Stimulated activated effector memory CD8-positive, alpha-beta T cell treated with anti-CD3 and anti-CD28 coated beads, Interleukin-12 subunit alpha, Interleukin-12 subunit beta, amount 100 ng/mL, for 72 hours (primary cell): ENCODE measurements at regions not wholly inside any gene's neighbourhood (a gene's known extent, or its start where the extent isn't known, plus 50 kb on each side); places are given as distances from the start of the nearest gene placed in this dataset.
"Not testable (repeated sequence)": the region's sequence is repeated elsewhere in the genome, so short reads cannot be mapped to it uniquely, and the experiment has no call there.

ENCODE experiments used
- ATAC-seq: fragments of 150-1000 bp; cut with Tn5 transposase; 2 replicates; pipeline ENCODE4 v1.10.0; 2021
- DNase-seq, 2 donors: peaks; one replicate each; pipeline ENCODE4 v3.0.0; 2021 to 2022; ENCODE audit warnings: low spot score in 2 of 2
- H3K27ac Mint-ChIP-seq: one replicate; pipeline ENCODE4 v1.8.0; 2022; ENCODE audit warnings: mild to moderate bottlenecking, mixed read lengths
- H3K36me3 Mint-ChIP-seq: one replicate; pipeline ENCODE4 v1.8.0; 2022; ENCODE audit warnings: mild to moderate bottlenecking, mixed read lengths
- H3K4me1 Mint-ChIP-seq: one replicate; pipeline ENCODE4 v1.8.0; 2022; ENCODE audit warnings: mixed read lengths
- H3K4me3 Mint-ChIP-seq: one replicate; pipeline ENCODE4 v1.8.0; 2022; ENCODE audit warnings: mild to moderate bottlenecking, mixed read lengths
- H3K9me3 Mint-ChIP-seq: one replicate; pipeline ENCODE4 v1.8.0; 2022; ENCODE audit warnings: mixed read lengths

DNA sequence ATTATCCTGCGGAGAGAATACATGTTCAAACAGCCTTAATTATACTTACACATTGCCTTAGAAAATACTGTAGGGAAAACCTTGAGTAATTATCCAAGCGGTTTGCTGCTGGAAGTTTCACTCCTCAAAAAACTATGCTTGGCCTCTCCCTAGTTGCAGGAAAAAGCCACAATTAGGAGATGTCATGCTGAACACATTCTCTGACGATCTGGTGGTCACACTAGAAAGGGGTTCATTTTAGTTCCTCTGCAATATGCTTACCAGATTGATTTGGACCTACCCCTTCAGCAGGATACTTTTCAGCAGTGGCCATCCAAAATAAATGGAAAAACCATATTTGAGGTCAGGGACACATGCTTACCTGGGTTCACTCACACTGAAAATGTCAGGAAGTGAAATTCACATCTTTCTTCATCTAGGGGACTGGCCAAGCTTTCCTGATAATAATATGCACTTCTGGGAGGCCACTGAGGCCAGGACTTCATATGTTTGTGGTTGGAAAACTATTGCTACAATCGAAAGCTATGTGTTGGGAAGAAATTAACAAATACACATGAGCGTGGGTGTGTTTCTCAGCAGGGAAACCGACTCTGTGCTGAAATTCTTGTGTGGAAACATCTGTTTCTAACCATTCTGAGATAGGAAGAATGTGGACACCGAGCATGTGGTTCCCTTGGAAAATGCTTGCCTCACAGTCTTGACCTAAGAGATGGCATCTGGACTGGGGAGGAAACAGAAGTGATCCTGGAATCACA, 68.8 kb downstream of the ATXN3L start:
- peaks cover 28% of the 10 kb centered on the region for H3K4me1 Mint-ChIP-seq
- H3K9me3 Mint-ChIP-seq, result peaks cover 2% of the 10 kb centered on the region
- DNase-seq, result no peak
- no peak overlapping the region for H3K4me3 Mint-ChIP-seq
- no peak overlapping the region for H3K27ac Mint-ChIP-seq
- ATAC-seq, result no peak
- no peaks in the 10 kb centered on the region for H3K36me3 Mint-ChIP-seq

DNA sequence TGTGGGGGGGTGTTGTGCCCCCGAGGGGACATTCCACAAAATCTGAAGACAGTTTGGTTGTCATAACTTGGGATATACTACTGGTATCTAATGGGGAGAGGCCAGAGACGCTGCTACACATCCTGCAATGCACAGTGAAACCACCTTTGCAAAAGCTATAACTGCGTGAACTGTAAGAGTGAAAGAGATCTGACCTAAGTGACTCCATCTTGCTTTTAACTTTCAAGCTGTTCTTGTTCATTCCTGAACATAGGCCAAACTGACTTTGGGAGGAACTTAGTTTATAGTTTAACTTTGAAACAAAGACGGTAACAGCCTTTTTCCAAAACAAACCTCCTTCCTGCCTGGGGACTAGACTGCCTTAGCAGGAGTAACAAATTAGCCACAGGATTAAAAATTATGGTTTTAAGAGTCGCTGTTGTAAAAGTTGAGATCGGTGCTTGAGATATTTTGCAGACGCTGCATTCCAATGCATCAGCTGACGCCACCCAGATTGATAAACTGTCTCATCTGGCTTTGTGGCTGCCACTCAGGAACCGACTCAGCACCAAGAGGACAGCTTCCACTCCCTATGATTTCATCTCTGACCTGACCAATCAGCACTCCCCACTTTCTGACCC, 70.9 kb downstream of the ATXN3L start:
- Mint-ChIP-seq H3K4me1 (peaks cover 7% of the 10 kb centered on the region), H3K9me3 (no peaks in the 10 kb centered on the region), H3K27ac (no peak overlapping the region), H3K4me3 (no peak overlapping the region), H3K36me3 (no peaks in the 10 kb centered on the region)
- DNase-seq, result no peak
- no peak for ATAC-seq

DNA sequence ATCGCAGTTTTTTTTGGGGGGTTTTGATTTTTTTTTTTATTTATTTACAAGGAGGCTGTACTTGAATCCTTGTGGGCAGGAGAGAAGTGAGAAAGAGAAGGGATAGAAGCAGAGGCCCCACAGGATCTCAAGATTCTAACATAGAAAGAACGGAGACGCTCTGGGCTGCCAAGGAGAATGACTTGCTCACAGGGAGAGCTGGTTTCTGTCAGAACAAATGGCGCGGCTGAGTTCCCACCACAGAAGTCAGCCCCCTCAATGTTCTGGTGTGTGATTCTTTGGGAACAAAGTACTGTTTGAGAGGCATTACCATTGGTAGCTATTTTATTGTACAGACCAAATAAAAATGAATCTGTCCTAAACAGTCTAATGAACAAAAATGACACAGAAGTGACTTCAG, 80.6 kb downstream of the ATXN3L start:
- DNase-seq (no peak), ATAC-seq (no peak)
- Mint-ChIP-seq H3K4me3 (no peak overlapping the region), H3K9me3 (no peaks in the 10 kb centered on the region), H3K4me1 (no peaks in the 10 kb centered on the region), H3K36me3 (no peaks in the 10 kb centered on the region), H3K27ac (no peak overlapping the region)

DNA sequence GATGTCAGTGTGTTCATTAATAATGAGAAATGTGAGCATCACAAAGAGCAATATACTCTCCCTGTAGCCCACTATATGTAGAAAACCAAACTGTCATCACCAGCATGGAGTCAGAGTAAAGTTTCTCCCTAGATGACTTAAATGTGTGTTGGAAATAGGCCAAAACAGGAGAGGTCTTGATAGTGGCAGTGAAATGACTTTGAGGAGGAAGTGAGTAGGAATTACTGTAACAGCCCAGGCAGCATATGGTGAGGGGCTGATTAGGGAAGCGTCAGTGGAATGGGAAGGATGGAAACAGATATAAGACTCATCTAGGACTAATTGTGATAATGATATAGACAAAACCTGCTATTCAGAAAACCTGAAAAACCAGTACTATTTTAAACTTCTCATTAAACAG, 83.9 kb downstream of the ATXN3L start:
- H3K4me1 Mint-ChIP-seq, result no peaks in the 10 kb centered on the region
- no peak for DNase-seq
- H3K27ac Mint-ChIP-seq, result no peak overlapping the region
- H3K4me3 Mint-ChIP-seq, result no peak overlapping the region
- H3K36me3 Mint-ChIP-seq, result no peaks in the 10 kb centered on the region
- no peak for ATAC-seq
- H3K9me3 Mint-ChIP-seq, result no peaks in the 10 kb centered on the region

DNA sequence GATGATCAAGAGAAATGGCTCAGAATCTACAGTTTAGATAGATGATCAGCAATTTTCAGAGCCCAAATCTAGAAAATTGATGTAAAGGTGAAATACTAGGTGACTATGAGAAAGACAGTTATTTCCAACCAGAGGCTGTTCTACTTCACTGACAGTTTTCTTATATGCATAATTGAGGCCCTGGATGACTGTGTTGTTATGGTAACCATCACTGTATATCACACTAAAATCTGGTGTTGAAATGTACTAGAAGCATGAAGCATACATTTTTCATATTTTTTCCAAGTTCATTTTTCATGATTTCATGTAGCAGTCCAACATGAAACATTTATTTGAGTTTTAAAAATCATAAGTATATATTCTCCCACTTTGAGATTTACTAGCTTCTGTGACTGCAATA, 87.4 kb downstream of the ATXN3L start:
- Mint-ChIP-seq H3K36me3 (no peaks in the 10 kb centered on the region), H3K9me3 (no peaks in the 10 kb centered on the region), H3K27ac (no peak overlapping the region), H3K4me3 (no peak overlapping the region), H3K4me1 (no peaks in the 10 kb centered on the region)
- DNase-seq (no peak), ATAC-seq (no peak)

DNA sequence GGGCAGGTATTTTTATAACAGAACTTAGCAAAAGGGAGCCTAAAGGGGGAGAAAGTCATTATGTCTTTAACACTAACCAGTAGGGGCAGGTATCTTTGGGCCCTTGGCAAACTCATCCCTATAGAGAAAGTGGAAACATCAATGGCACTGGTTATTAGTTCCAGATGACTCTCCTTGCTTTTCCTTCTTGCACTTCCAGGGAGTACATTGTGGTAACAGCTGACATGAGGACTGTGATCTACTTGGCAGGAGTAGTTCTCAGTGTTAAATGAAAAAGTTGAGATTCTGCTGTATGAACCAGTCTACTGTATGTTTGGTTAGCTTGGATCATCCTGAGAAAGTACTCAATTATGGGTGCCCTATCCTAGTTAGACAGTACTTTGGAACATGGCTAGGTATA, 93.6 kb downstream of the ATXN3L start:
- Mint-ChIP-seq H3K36me3 (no peaks in the 10 kb centered on the region), H3K4me3 (no peak overlapping the region), H3K4me1 (peaks cover 10% of the 10 kb centered on the region), H3K27ac (no peak overlapping the region), H3K9me3 (peaks cover 3% of the 10 kb centered on the region)
- ATAC-seq (no peak), DNase-seq (no peak)

DNA sequence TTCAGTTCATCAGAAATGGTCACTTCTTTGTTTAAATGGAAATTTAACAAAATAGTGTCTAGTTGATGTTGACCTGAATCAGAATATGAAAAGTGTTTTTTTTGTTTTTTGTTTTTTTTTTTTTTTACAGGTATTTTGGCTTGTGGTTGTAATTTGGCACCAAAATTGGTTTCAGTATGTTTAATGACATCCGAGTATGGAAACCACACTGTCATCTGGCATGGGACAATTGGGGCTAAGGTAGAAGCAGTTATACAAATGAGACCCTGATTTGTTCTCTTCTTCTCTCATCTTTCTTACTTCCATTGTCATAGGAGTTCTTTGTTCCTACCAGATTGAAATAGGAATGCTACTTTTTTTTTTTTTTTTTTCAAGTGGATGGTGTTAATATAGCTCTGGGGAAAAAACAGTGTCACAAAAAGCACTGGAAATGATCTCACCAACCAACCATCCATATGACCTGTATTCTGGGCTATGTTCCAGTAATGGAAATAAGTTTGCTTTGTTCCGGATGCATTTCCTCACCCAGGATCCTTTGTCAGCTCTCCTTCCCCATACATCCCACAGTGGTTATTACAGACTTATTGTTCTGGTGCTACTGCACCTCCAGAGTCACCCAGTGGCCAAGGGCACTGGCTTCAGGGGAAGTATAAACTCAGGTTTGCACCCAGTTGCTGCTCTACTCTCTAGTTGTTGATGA, 95.8 kb downstream of the ATXN3L start:
- H3K9me3 Mint-ChIP-seq, result peaks cover 3% of the 10 kb centered on the region
- H3K27ac Mint-ChIP-seq, result no peak overlapping the region
- peaks cover 10% of the 10 kb centered on the region for H3K4me1 Mint-ChIP-seq
- DNase-seq (no peak), ATAC-seq (no peak)
- no peak overlapping the region for H3K4me3 Mint-ChIP-seq
- no peaks in the 10 kb centered on the region for H3K36me3 Mint-ChIP-seq

DNA sequence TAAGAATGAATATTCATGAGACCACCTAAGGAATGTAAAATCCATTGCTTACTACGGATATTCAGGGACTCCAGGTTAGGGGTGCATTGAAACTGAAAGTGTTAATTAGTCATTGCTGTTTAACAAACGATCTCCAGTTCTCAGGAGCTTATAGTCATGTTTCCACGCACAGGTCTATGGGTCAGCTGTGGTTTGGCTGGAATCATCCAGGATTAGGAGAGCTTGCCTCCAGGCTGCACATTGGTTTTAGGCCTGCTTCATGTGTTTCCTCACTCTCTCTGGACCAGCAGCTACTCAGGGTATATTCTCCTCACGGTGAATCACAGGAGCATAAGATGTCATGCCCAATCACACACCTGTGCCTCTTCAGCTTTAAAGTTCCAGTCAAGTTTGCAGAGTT, 98.9 kb downstream of the ATXN3L start:
- no peaks in the 10 kb centered on the region for H3K36me3 Mint-ChIP-seq
- ATAC-seq (no peak), DNase-seq (no peak)
- peaks cover 10% of the 10 kb centered on the region for H3K4me1 Mint-ChIP-seq
- no peaks in the 10 kb centered on the region for H3K9me3 Mint-ChIP-seq
- no peak overlapping the region for H3K4me3 Mint-ChIP-seq
- H3K27ac Mint-ChIP-seq, result no peak overlapping the region

DNA sequence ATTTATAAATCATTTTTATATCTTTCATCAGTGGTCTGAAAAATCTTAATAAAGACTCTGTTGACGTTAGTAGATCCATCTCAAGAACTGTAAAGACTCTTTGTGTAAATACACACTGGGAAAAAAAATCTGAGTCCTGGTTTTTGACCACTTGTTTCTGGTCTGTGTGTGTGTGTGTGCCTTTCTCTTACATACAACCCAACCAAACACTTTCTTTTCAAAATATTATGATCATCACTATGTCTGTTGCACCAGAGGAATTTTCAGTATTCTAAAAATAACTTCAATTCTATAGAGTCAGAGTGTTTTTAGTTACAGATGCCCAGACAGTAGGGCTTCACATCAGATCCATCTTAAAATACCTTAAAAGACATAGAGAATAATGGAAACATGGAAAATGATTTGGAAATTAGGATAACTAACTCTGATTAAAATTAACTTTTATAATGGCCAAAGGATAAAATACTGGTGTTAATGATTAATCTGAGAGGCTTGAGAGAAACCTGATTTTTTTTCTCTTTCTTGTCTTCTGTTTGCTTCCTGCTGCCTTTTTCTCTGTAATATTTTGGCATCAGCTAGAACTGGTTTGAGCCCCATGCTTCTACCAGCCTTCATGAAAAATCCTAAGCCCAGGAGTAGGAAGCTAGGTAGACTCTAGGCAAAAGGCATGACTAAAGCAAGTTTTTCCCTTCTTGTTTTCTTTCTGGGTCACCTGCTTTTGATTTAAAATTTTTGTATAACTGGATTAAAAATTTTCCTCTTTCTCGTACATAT, 99.7 kb downstream of the ATXN3L start:
- no peak overlapping the region for H3K27ac Mint-ChIP-seq
- H3K4me3 Mint-ChIP-seq, result no peak overlapping the region
- DNase-seq (no peak), ATAC-seq (no peak)
- no peaks in the 10 kb centered on the region for H3K9me3 Mint-ChIP-seq
- H3K36me3 Mint-ChIP-seq, result no peaks in the 10 kb centered on the region
- peaks cover 10% of the 10 kb centered on the region for H3K4me1 Mint-ChIP-seq

DNA sequence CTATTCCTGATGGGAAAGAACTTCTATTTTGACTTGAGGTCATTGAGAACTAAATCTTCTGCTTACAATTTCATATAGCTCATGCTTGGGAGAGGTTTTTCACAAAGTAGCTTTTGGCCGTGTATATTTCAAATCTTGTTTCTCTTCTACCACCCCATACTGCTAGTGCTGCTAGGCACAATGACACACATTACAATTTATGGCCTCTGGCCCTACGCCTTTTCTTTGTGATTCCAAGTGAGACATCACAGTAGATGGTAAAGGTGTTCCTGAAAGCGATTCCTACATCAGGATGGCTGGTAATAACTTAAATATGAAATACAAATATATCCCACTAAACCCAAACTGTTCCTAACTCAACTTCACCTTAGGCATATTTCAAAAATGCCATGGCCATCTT, 101.1 kb downstream of the ATXN3L start:
- Mint-ChIP-seq H3K4me1 (peaks cover 10% of the 10 kb centered on the region), H3K27ac (no peak overlapping the region), H3K4me3 (no peak overlapping the region), H3K36me3 (no peaks in the 10 kb centered on the region), H3K9me3 (no peaks in the 10 kb centered on the region)
- no peak for DNase-seq
- no peak for ATAC-seq

DNA sequence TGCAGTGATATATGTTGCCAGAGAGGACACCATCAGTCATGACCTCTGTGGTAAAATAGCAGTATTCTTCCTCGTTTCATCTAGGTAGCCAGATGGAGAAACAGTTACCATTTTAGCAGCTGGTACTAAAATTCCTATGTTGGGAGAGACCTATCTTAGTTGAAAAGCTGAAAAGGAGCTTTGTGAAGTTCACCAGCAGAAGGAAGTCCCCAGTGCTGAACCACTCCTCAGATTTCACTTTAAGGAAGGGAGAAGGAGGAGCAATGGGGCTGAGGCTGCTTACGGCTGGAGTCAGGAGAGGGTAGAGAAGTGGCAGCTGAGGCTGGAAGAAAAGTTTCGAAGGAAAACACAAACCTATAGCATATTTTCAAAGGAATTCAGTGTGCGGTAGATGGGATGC, 103.7 kb downstream of the ATXN3L start:
- Mint-ChIP-seq H3K36me3 (no peaks in the 10 kb centered on the region), H3K4me1 (no peaks in the 10 kb centered on the region), H3K9me3 (no peaks in the 10 kb centered on the region), H3K4me3 (no peak overlapping the region), H3K27ac (no peak overlapping the region)
- DNase-seq (no peak), ATAC-seq (no peak)

DNA sequence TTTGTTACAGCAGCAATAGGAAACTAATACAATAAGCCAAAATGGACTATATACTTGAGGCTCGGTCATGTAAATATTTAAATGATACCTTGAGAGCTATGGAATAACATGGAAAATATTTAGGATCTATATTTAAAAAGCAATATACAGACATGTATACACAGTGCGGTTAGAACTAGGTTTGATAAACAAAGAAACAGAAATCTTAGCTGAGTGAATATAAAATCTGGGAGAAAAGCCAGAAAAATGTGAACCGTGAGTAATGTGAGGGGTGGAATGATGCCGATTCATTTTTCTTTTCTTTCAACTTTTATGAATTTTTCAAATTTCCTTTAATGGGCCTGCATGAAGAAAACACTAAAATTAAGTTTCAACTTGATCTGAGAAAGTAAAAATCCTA, 104.1 kb downstream of the ATXN3L start:
- ATAC-seq, result no peak
- no peaks in the 10 kb centered on the region for H3K4me1 Mint-ChIP-seq
- no peak overlapping the region for H3K27ac Mint-ChIP-seq
- no peaks in the 10 kb centered on the region for H3K9me3 Mint-ChIP-seq
- no peaks in the 10 kb centered on the region for H3K36me3 Mint-ChIP-seq
- DNase-seq, result no peak
- H3K4me3 Mint-ChIP-seq, result no peak overlapping the region

DNA sequence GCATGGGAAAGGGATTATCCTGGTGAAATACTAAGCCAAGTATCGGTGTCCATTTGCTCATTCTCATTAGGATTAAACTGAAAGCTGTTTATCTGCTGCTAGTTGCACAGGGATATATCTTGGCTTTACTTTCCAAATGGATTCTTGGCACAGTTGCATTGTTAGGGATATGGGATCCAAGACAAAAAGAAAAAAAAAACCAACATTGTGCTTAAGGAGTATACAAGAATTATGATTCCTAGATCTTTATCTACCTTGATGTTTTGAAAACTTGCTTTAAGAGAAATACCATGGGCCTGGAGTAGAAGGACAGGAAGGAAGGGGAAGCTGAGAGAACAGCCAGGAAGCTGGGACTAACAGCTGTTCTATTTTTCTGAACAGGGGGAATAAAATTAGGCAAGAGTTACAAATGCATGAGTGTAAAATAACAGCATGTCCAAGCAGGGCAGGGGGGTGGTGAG, 107.6 kb downstream of the ATXN3L start:
- H3K4me1 Mint-ChIP-seq, result no peaks in the 10 kb centered on the region
- no peaks in the 10 kb centered on the region for H3K9me3 Mint-ChIP-seq
- no peak overlapping the region for H3K4me3 Mint-ChIP-seq
- H3K36me3 Mint-ChIP-seq, result no peaks in the 10 kb centered on the region
- ATAC-seq (no peak), DNase-seq (no peak)
- H3K27ac Mint-ChIP-seq, result no peak overlapping the region

DNA sequence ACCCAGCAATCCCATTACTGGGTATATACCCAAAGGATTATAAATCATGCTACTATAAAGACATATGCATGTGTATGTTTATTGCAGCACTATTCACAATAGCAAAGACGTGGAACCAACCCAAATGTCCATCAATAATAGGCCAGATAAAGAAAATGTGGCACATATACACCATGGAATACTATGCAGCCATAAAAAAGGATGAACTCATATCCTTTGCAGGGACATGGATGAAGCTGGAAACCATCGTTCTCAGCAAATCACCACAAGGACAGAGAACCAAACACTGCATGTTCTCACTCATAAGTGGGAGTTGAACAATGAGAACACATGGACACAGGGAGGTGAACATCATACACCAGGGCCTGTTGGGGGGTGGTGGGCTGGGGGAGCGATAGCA, 109.7 kb downstream of the ATXN3L start:
- not testable (repeated sequence) for H3K27ac Mint-ChIP-seq, H3K9me3 Mint-ChIP-seq

DNA sequence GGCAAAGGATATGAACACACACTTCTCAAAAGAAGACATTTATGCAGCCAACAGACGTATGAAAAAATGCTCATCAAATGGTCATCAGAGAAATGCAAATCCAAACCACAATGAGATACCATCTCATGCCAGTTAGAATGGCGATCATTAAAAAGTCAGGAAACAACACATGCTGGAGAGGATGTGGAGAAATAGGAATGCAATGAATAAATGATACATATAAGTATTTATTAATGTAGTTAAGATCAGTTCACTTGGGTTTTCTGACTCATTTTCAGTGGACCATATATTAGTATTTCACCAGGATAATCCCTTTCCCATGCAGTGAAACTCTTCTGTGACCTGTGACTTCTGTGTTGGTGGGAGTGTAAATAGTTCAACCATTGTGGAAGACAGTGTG, 110.1 kb downstream of the ATXN3L start:
- DNase-seq, H3K9me3 Mint-ChIP-seq, H3K4me1 Mint-ChIP-seq, H3K4me3 Mint-ChIP-seq, ATAC-seq, H3K36me3 Mint-ChIP-seq, H3K27ac Mint-ChIP-seq: not testable (repeated sequence)

More for the DNA sequence above, 109.7 kb downstream of the ATXN3L start:
- H3K4me3 Mint-ChIP-seq, ATAC-seq, H3K4me1 Mint-ChIP-seq, H3K36me3 Mint-ChIP-seq, DNase-seq: not testable (repeated sequence)
